PC-9 (cell line): ENCODE measurements at regions not wholly inside any gene's neighbourhood (a gene's known extent, or its start where the extent isn't known, plus 50 kb on each side); places are given as distances from the start of the nearest gene placed in this dataset.

Experiments
- BruUV-seq: library from RNA; stranded (reverse); fragments of 400-500 nt; replicated peaks from 2 replicates; lab custom pipeline; 2021; lab: Mats Ljungman, UMichigan
- CTCF ChIA-PET: fragments of 300-600 bp; sonication (Branson Sonifier 250); formaldehyde crosslinking; loops from one replicate; lab custom pipeline; 2022; ENCODE audit warnings: antibody characterized with exemption; lab: Charles Lee
- POLR2A ChIA-PET: fragments of 300-600 bp; sonication (Branson Sonifier 250); formaldehyde crosslinking; loops from one replicate; lab custom pipeline; 2022; ENCODE audit warnings: antibody characterized with exemption; ENCODE audit not compliant: unreplicated experiment; lab: Charles Lee
- DNase-seq, 2 experiments: peaks; one replicate each; pipeline versions ENCODE4 v3.0.0 to v3.0.0-alpha.2; 2015 to 2022; ENCODE audit warnings: mixed read lengths in 1 of 2
- H2AFZ ChIP-seq: fragments of 200-600 bp; sonication (generic); 2 replicates; pipeline ENCODE4 v1.8.1; 2017; ENCODE audit warnings: antibody characterized with exemption
- H3F3A ChIP-seq: fragments of 200-600 bp; sonication (generic); 2 replicates; pipeline ENCODE4 v1.8.1; 2017; ENCODE audit warnings: antibody characterized with exemption, mild to moderate bottlenecking, low read depth; ENCODE audit not compliant: insufficient read depth
- H3K27ac ChIP-seq: fragments of 200-600 bp; sonication (generic); 2 replicates; pipeline ENCODE4 v1.6.1; 2016; ENCODE audit warnings: mixed run types
- H3K27me3 ChIP-seq: fragments of 200-600 bp; sonication (generic); 2 replicates; pipeline ENCODE4 v1.6.1; 2016; ENCODE audit warnings: low read depth, mixed run types; ENCODE audit not compliant: insufficient read depth
- H3K36me3 ChIP-seq: fragments of 200-600 bp; sonication (generic); 2 replicates; pipeline ENCODE4 v1.6.1; 2016; ENCODE audit warnings: low read depth, mixed run types
- H3K4me1 ChIP-seq: fragments of 200-600 bp; sonication (generic); replicated peaks from 2 replicates; pipeline ENCODE4 v1.6.1; 2016; ENCODE audit warnings: mixed run types; ENCODE audit not compliant: insufficient read depth
- H3K4me2 ChIP-seq: fragments of 200-600 bp; sonication (generic); 2 replicates; pipeline ENCODE4 v1.6.1; 2017; ENCODE audit warnings: mixed run types
- H3K4me3 ChIP-seq: fragments of 200-600 bp; sonication (generic); 2 replicates; pipeline ENCODE4 v1.6.1; 2016; ENCODE audit warnings: mixed run types
- H3K79me2 ChIP-seq: fragments of 200-600 bp; sonication (generic); 2 replicates; pipeline ENCODE4 v1.6.1; 2017; ENCODE audit warnings: low read depth, mixed run types
- H3K9me2 ChIP-seq: fragments of 200-600 bp; sonication (generic); 2 replicates; pipeline ENCODE4 v1.8.1; 2017; ENCODE audit warnings: mild to moderate bottlenecking; ENCODE audit not compliant: insufficient read depth
- H3K9me3 ChIP-seq: fragments of 200-600 bp; sonication (generic); 2 replicates; pipeline ENCODE4 v1.8.1; 2016; ENCODE audit warnings: low read depth; ENCODE audit not compliant: insufficient read depth
- H4K20me1 ChIP-seq: fragments of 200-600 bp; sonication (generic); 2 replicates; pipeline ENCODE4 v1.8.1; 2017; ENCODE audit not compliant: insufficient read depth
- EZH2 ChIP-seq: fragments of 200-600 bp; sonication (generic); IDR thresholded peaks from 2 replicates; pipeline ENCODE4 v1.8.0; 2017; ENCODE audit warnings: antibody characterized with exemption, low read depth
- intact Hi-C: fragments of 100-400 bp; cut with micrococcal nuclease; formaldehyde crosslinking; loops from one replicate; pipeline ENCODE4 v1.10.0; 2022; ENCODE audit not compliant: unreplicated experiment
- TF ChIP-seq, protein P1 (sequence below): fragments of 200-600 bp; sonication (generic); conservative IDR thresholded peaks from 2 replicates; pipeline ENCODE4 v1.6.1; 2017; ENCODE audit warnings: mixed run types, antibody characterized with exemption, mild to moderate bottlenecking, moderate library complexity

DNA sequence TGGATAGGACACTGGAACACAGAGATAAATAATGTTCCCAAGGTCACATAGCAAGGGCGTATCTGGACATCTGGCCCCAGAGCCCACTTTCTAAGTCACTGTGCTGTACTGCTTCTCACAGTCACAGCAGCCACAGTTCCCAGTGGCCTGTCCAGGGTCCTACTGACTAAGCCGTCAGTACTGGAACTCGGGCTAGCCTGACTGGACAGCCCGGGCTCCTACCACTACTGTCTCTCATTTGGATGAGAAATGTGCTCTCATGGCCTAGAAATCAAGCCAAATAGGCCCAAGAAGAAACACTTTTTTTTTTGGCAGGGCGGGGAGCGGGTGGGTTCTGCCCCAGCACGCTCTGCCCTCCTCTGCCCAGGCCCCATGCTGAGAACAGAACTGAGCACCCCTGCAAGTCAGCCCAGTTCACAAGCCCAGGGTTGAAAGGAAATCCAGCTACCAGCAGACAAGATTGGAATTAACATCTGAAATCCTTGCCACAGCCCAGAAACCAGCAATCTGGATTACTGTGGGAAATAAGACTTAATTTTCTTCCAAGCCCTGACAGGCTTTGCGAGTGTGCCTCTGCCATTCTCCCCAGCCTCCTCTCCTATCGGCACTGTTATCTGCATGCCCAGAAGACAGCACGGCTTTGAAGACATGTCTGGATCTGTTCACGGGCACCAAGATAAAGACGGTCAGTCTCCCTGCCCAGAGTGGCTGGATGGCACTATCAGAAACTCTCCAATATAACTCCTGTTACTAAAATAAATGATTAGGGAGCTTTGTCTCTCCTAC is 182.9 kb upstream of the NCAM1 start:
- CTCF ChIA-PET = no interaction called here
- POLR2A ChIA-PET = no interaction called here
- no peak overlapping the region for H2AFZ ChIP-seq

DNA sequence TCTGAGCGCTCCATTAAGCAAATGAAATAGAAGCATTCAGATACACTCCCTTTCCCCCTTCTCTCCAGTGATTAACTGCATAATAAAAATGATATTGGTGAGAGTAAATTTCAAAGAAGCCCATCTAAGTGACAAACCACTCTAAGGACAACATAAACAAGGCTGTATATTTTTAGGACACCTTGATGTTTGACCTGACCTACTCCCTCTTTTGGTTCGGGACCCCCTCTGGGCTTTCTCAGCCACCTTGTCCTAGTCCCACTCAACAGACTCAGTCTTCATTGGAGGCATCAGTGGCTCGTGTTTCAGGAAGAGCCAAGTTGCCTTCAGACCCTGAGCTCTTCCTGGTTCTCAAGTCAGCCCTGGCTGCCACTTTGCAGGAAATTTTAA is 182.3 kb upstream of the NCAM1 start:
- Histone ChIP-seq H3K9me2 (no peaks in the 10 kb centered on the region), H2AFZ (no peak overlapping the region), H3F3A (no peaks in the 10 kb centered on the region), H3K27me3 (peaks cover 32% of the 10 kb centered on the region; the same call in 1 of the 2 replicates), H3K27ac (no peak overlapping the region), H3K9me3 (no peaks in the 10 kb centered on the region), H3K36me3 (no peaks in the 10 kb centered on the region), H3K4me1 (0 out of 2 replicates have a peak, but pooled peaks cover 4% of the 10 kb centered on the region), H3K79me2 (no peaks in the 10 kb centered on the region), H3K4me3 (no peak overlapping the region), H3K4me2 (no peak overlapping the region), H4K20me1 (no peaks in the 10 kb centered on the region)
- BruUV-seq = no TSS peak
- CTCF ChIA-PET = no interaction called here
- no peak for DNase-seq
- POLR2A ChIA-PET = no interaction called here
- TF ChIP-seq EZH2 = no peak
- intact Hi-C loops = no loop called here

More for the DNA sequence above, 182.9 kb upstream of the NCAM1 start:
- H3K36me3 ChIP-seq = no peaks in the 10 kb centered on the region
- H3K4me3 ChIP-seq = no peak overlapping the region
- TF ChIP-seq, protein P1, sequence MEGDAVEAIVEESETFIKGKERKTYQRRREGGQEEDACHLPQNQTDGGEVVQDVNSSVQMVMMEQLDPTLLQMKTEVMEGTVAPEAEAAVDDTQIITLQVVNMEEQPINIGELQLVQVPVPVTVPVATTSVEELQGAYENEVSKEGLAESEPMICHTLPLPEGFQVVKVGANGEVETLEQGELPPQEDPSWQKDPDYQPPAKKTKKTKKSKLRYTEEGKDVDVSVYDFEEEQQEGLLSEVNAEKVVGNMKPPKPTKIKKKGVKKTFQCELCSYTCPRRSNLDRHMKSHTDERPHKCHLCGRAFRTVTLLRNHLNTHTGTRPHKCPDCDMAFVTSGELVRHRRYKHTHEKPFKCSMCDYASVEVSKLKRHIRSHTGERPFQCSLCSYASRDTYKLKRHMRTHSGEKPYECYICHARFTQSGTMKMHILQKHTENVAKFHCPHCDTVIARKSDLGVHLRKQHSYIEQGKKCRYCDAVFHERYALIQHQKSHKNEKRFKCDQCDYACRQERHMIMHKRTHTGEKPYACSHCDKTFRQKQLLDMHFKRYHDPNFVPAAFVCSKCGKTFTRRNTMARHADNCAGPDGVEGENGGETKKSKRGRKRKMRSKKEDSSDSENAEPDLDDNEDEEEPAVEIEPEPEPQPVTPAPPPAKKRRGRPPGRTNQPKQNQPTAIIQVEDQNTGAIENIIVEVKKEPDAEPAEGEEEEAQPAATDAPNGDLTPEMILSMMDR = no peak
- no peak for TF ChIP-seq EZH2
- no peaks in the 10 kb centered on the region for H3K9me3 ChIP-seq
- DNase-seq = no peak
- intact Hi-C loops = no loop called here
- no peaks in the 10 kb centered on the region for H3K79me2 ChIP-seq
- H3K4me2 ChIP-seq = no peak overlapping the region
- 0 out of 2 replicates have a peak, but pooled peaks cover 4% of the 10 kb centered on the region for H3K4me1 ChIP-seq
- BruUV-seq = no TSS peak
- no peak overlapping the region for H3K27ac ChIP-seq
- peaks cover 33% of the 10 kb centered on the region; the same call in 1 of the 2 replicates for H3K27me3 ChIP-seq
- H4K20me1 ChIP-seq = no peaks in the 10 kb centered on the region
- no peaks in the 10 kb centered on the region for H3K9me2 ChIP-seq
- H3F3A ChIP-seq = no peaks in the 10 kb centered on the region

DNA sequence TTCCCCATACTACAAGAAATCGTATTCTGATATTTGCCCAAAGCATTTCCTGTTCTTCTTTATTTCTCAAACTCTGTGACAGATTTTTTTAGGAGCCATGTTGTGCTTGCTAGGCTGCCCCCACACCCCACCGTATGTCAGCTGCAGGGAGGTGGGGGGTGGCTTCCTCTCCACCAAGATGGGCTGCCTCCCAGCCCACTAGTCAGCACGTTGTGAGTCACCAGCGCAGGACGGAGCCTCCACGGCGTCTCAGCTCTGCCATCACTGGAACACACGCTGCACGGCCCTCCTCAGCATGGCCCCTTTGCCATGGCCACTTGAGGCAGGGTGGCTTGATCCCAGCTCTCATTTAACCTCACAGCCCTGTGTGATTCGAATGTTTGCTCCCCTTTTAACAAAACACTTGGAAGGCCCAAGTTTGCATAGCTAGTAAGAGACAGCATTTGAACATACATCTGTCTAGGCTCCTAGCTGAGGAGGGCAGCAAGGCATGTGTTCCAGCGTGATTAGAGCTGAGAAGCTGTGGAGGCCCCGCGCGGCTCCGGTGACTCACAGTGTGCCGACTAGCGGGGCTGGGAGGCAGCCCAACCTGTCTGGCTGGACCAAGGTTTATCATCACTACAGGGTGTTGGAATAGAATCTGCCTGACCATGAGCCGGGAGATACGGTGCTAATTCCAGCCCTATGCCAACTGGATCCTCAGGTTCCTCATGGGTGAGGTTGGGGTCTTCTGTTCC is 180.7 kb upstream of the NCAM1 start:
- ChIA-PET CTCF (no interaction called here), POLR2A (no interaction called here)
- no peaks in the 10 kb centered on the region for H4K20me1 ChIP-seq
- no peak overlapping the region for H3K4me3 ChIP-seq
- H2AFZ ChIP-seq = no peak overlapping the region
- no peaks in the 10 kb centered on the region for H3K9me3 ChIP-seq
- H3K27ac ChIP-seq = no peak overlapping the region
- no peaks in the 10 kb centered on the region for H3K9me2 ChIP-seq
- TF ChIP-seq, protein P1 = no peak
- no peak for TF ChIP-seq EZH2
- no peaks in the 10 kb centered on the region for H3K36me3 ChIP-seq
- no TSS peak for BruUV-seq
- intact Hi-C loops = no loop called here
- H3K27me3 ChIP-seq = peaks cover 24% of the 10 kb centered on the region; the same call in 1 of the 2 replicates
- peak; percentile 18 to 67 for DNase-seq
- no peaks in the 10 kb centered on the region for H3K79me2 ChIP-seq
- 0 out of 2 replicates have a peak, but pooled peaks cover 4% of the 10 kb centered on the region for H3K4me1 ChIP-seq
- no peaks in the 10 kb centered on the region for H3F3A ChIP-seq
- H3K4me2 ChIP-seq = no peak overlapping the region
